ELF-1 (cell line): ENCODE measurements at regions not wholly inside any gene's neighbourhood (a gene's known extent, or its start where the extent isn't known, plus 50 kb on each side); places are given as distances from the start of the nearest gene placed in this dataset.
A peak's percentile ranks its signal among the peaks of the same experiment; 100 is the strongest.

ENCODE experiments used
- DNase-seq: peaks from one replicate; pipeline ENCODE4 v3.0.0-alpha.2; 2016; ENCODE audit warnings: low read depth, low spot score

GRCh38 chr5:120994112-120994511, 530.0 kb downstream of the PRR16 start:
- DNase-seq: no peak

GRCh38 chr5:120999550-120999949, 535.5 kb downstream of the PRR16 start:
- DNase-seq: no peak

DNA sequence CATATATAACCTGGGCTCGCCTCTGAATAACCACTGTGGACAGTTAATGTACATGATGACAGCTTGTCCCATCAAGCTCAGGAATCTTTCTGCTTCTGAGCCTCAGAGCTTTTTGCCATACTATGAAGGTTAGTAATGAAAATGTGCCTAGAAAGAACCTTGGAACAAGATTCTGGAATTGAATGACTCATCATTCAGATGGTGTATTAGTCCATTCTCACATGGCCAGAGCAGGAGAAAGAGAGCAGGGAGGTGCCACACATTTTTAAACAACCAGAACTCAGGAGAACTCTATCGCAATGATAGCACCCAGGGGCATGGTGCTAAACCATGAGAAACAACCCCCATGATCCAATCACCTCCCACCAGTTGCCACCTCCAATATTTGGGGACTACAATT, 542.1 kb downstream of the PRR16 start:
- DNase-seq: no peak

DNA sequence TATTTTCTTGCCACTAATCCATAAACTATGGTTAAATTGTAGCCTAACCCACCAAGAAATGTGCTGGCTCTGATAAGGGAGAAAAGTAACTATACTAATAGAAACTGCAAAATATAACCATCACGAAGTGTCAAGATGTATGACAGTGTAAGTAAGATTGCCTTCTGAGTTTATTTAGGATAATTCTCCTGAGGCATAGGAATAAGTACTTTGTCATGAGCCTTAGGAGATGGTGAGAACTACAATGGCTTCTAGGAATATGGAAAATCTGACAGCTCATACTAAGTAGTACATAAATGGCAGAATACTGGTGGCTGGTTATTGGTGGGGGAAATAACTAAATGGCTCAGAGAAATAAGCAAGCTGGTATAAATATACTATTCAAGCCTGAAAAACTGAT, 543.9 kb downstream of the PRR16 start:
- no peak for DNase-seq

DNA sequence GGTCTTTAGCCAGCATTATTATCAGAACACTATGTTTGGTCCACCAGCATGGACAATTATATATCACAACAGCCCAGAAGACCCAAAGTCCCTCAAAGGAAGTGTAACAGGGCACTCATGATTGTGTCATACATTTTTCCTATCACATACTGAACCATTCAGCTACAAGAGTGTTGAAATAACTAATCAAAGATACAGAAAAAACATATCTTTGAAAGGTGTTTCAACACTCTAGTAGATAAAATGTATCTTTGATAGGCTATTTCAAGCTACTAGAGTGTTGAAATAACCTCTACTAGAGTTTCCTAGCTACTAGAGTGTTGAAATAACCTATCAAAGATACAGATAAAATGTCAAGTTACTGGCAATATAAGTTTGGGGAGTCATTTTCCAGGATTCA, 545.0 kb downstream of the PRR16 start:
- DNase-seq: no peak

DNA sequence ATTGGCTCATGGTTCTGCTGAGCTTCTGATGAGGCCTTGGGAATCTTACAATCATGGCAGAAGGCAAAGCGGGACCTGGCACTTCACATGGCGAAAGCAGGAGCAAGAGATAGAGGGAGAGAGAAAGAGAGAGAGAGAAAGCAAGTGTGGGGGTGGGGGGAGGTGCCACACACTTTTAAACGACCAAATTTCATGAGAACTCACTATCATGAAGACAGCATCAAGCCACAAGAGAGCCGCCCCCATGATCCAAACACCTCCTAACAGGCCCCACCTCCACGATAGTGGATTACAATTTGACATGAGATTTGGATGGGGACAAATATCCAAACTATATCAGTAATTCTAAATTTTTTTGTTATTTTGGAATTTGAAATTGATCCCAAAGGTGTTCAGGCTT, 553.9 kb downstream of the PRR16 start:
- DNase-seq: no peak

- no peak for DNase-seq
Measured at GRCh38 chr5:121019106-121019505, 555.0 kb downstream of the PRR16 start.

- DNase-seq: no peak
Measured at GRCh38 chr5:121019734-121020133, 555.6 kb downstream of the PRR16 start.

- DNase-seq: no peak
Measured at GRCh38 chr5:121021681-121022080, 557.6 kb downstream of the PRR16 start.

DNA sequence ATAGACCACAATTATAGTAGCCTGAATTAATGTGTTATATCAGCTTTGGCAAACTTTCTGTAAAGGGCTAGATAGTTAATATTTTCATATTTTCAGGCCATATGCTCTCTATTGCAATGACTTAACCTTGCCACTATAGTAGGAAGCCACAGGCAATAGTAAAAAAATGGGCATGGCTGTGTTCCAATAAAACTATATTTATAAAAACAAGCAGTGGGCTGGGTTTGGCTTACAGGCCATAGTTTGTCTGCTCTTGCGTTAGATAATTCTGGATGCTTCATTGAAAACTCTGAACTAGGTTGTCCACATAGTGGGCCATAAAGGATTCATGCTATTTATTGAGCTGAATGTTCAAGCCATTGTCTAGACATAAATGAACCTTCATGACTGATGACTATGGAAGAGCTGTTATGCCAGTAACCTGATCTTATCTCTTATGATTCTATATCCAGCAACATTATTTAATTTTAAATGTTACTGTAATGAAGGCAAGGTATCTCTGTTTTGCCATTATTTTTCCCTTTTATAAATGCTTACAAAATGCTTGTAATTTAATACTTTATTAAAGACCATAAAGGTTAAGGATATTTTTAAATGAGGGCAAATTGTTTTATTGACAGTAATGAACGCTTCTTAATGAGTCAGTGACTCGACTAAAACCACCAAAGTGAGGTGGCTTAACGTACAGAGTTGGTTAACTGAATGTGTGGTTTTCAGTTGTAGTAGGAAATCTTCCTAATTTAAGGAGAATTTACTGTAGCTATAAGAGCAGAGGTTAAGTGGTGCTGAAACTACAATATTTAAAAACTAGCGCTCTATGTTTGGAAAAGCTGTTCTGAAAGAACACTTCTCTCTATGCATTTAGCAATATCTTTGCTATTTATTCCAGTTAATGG, 560.6 kb downstream of the PRR16 start:
- DNase-seq: no peak

DNA sequence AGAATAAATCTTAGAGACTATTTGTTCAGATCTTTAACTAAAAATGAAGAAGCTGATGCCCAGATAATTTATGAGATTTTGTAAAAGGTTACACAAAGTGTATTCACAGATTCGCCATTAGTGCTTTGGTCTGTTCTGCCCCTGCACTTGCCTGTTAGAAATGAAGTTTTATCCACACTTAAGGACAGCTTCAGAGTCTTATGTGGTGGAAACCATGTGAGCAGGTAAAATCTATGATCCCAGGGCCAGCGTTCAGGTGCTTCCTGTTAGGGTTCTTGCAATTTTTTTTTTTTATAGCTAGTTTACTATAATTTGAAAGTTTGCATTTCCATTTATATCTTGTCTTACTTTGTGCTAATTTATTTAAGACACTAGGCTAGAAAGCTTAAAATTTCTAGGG, 561.6 kb downstream of the PRR16 start:
- DNase-seq: no peak

DNA sequence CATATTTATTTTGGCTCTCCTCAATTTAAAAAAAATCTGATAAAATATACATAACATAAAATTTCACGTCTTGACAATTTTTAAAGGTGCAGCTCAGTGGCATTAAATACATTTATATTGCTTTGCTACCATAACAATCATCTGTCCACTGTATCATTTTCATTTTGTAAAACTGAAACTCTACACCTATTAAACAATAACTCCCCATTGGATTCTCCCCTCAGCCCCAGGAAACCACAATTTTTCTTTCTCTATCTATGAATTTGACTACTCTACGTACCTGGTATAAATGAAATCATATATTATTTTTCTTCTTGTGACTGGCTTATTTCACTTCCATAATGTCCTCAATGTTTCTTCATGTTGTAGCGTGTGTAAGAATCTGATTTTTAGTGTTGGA, 563.5 kb downstream of the PRR16 start:
- DNase-seq: no peak

GRCh38 chr5:121029536-121030245, 565.6 kb downstream of the PRR16 start:
- DNase-seq: no peak

DNA sequence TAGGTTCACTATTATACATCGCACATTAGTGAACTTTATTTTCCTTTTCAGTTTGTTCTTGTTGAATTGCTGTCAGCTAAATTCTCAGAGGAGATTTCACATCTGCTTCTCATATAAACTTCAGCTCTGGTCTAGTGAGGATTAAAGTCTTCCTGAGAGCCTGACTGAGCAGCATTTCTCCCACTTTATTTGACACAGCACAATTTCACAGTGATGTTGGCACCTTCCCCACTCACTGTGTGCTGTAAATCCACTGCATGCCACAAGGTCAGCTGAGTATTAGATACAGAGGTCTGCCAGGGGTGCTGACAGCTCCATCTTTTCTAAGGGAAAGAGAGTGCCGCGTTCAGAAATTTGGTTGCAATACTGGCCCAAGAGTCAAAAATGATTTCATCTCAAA, 567.4 kb downstream of the PRR16 start:
- no peak for DNase-seq

- DNase-seq: no peak
Measured at GRCh38 chr5:121033334-121033733, 569.2 kb downstream of the PRR16 start.

- DNase-seq: no peak
Measured at GRCh38 chr5:121038438-121038837, 574.3 kb downstream of the PRR16 start.

DNA sequence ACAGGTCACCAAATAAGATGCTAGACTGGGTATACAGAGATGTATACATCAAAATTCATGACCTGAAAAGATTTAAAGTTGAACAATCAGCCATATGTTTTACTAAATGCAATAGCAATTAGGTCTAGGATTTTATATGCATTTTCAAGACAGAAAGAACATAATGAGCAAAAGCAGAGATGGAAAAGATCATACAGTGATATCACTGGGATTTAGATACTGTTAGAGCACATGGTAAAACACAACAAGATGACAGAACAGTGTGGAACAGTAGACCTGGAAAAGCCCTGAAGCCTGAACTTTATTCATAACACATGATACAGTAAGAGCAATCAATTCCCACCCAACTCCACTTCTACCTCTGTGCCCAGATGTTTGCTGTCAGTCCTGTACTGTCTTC, 585.9 kb downstream of the PRR16 start:
- DNase-seq: no peak

DNA sequence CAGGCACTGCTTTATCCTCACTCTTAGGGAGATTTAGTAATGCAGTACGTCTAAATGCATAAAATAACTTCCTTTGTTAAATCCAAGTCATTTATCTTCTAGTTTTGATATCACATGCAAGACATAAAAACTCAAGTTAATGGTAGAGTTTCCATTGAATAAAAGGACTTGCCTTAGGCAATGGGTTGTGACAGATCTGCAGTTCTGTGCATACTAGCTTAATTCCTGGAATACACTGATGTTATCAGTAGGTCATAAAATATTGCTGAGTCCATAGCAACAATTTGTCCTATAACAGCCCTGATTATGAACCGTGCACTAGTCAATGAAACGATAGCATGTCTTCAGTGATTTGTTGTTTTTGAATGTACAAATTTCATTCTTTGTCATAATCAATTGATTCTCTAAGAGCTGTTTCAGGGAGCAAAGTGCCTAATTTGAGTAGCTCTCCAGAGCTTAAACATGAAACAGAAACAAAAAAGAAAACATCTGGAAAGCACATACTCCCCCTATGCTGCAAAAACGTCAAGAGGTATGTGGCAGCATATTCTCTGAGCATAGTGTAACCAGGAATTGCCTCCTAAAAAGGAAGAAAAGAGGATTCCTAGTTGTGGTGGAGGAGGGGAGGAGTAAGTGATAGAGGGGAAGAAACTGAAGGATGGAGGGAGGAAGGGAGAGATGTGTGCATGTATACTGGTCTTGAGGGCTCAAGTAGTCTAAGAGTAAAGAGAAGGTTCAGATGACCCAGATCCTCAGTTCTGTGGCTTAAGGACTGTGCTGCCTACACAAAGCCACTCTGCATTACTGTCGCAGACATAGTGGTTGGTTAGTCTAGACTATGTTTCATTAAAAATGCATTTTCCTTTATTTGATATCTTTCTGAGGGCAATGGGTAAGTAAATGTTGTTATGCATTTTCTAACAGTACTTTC, 589.2 kb downstream of the PRR16 start:
- no peak for DNase-seq

- no peak for DNase-seq
Measured at GRCh38 chr5:121055586-121055985, 591.5 kb downstream of the PRR16 start.

DNA sequence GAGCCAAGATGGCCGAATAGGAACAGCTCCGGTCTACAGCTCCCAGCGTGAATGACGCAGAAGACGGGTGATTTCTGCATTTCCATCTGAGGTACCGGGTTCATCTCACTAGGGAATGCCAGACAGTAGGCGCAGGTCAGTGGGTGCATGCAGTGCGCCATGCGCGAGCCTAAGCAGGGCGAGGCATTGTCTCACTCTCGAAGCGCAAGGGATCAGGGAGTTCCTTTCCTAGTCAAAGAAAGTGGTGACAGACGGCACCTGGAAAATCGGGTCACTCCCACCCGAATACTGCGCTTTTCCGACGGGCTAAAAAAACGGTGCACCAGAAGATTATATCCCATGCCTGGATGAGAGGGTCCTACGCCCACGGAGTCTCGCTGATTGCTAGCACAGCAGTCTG, 600.1 kb downstream of the PRR16 start:
- DNase-seq: peak; percentile 51

- no peak for DNase-seq
Measured at GRCh38 chr5:121086671-121087070, 622.6 kb downstream of the PRR16 start.

GRCh38 chr5:121087560-121087959, 623.5 kb downstream of the PRR16 start:
- no peak for DNase-seq
